ENCODE measurements at regions not wholly inside any gene's neighbourhood (a gene's known extent, or its start where the extent isn't known, plus 50 kb on each side); places are given as distances from the start of the nearest gene placed in this dataset.

- H3K4me3 ChIP-seq: no peak overlapping the region
- intact Hi-C loops (cut with DNase I; ENCODE audit: low total_unique reads): no loop called here
- H3K4me1 ChIP-seq: no peaks in the 10 kb centered on the region
- H3K27ac ChIP-seq: no peak overlapping the region
- WGBS, 5 donors: 44 to 63% (median 57%) methylated on average over 2 of the region's 2 CpGs
- no peaks in the 10 kb centered on the region for H3K27me3 ChIP-seq
- DNase-seq: no peak
- no peaks in the 10 kb centered on the region for H3K36me3 ChIP-seq
- TF ChIP-seq POLR2A (IDR thresholded peaks at IDR 0.05): no peak
- no peak for TF ChIP-seq POLR2AphosphoS5 (IDR thresholded peaks at IDR 0.05)
- TF ChIP-seq CTCF (IDR thresholded peaks at IDR 0.05): no peak
- no peak for TF ChIP-seq EP300 (IDR thresholded peaks at IDR 0.05)
- H3K9me3 ChIP-seq: no peaks in the 10 kb centered on the region
These were observed 169.1 kb upstream of the EPHA5 start for GRCh38 chr4:65839164-65839931.

GRCh38 chr4:65834707-65835106 is 164.4 kb upstream of the EPHA5 start:
- DNase-seq: no peak
- no peaks in the 10 kb centered on the region for H3K36me3 ChIP-seq
- no peaks in the 10 kb centered on the region for H3K4me1 ChIP-seq
- H3K4me3 ChIP-seq: no peak overlapping the region
- no peaks in the 10 kb centered on the region for H3K27me3 ChIP-seq
- TF ChIP-seq CTCF (IDR thresholded peaks at IDR 0.05): no peak
- TF ChIP-seq POLR2A (IDR thresholded peaks at IDR 0.05): no peak
- no peak for TF ChIP-seq EP300 (IDR thresholded peaks at IDR 0.05)
- TF ChIP-seq POLR2AphosphoS5 (IDR thresholded peaks at IDR 0.05): no peak
- no peaks in the 10 kb centered on the region for H3K9me3 ChIP-seq
- no peak overlapping the region for H3K27ac ChIP-seq
- intact Hi-C loops (cut with DNase I; ENCODE audit: low total_unique reads): no loop called here

- H3K27me3 ChIP-seq: no peaks in the 10 kb centered on the region
- H3K4me3 ChIP-seq: no peak overlapping the region
- H3K36me3 ChIP-seq: no peaks in the 10 kb centered on the region
- intact Hi-C loops (cut with DNase I; ENCODE audit: low total_unique reads): no loop called here
- H3K4me1 ChIP-seq: no peaks in the 10 kb centered on the region
- DNase-seq: no peak
- no peaks in the 10 kb centered on the region for H3K9me3 ChIP-seq
- 55 to 65% (median 64%) methylated on average over 6 of the region's 6 CpGs for WGBS, 5 donors
- TF ChIP-seq CTCF (IDR thresholded peaks at IDR 0.05): no peak
- TF ChIP-seq EP300 (IDR thresholded peaks at IDR 0.05): no peak
- TF ChIP-seq POLR2AphosphoS5 (IDR thresholded peaks at IDR 0.05): no peak
- TF ChIP-seq POLR2A (IDR thresholded peaks at IDR 0.05): no peak
- H3K27ac ChIP-seq: no peak overlapping the region
These were observed 161.5 kb upstream of the EPHA5 start for GRCh38 chr4:65831828-65832227.

GRCh38 chr4:65825116-65825753 is 154.9 kb upstream of the EPHA5 start:
- intact Hi-C loops (cut with DNase I; ENCODE audit: low total_unique reads): no loop called here
- peaks cover 0 to 6% (median 0%) of the 10 kb centered on the region in 4 donors for H3K9me3 ChIP-seq
- no peaks in the 10 kb centered on the region for H3K4me1 ChIP-seq
- H3K27me3 ChIP-seq: no peaks in the 10 kb centered on the region
- no peak overlapping the region for H3K4me3 ChIP-seq
- TF ChIP-seq CTCF (IDR thresholded peaks at IDR 0.05): no peak
- no peak for TF ChIP-seq POLR2AphosphoS5 (IDR thresholded peaks at IDR 0.05)
- no peak for TF ChIP-seq EP300 (IDR thresholded peaks at IDR 0.05)
- TF ChIP-seq POLR2A (IDR thresholded peaks at IDR 0.05): no peak
- no peak for DNase-seq
- no peaks in the 10 kb centered on the region for H3K36me3 ChIP-seq
- no peak overlapping the region for H3K27ac ChIP-seq
- whole genome bisulfite sequencing, 5 donors: 67 to 79% (median 77%) methylated on average over 2 of the region's 2 CpGs
